Occipital lobe (tissue), 1 donor: ENCODE measurements at regions not wholly inside any gene's neighbourhood (a gene's known extent, or its start where the extent isn't known, plus 50 kb on each side); places are given as distances from the start of the nearest gene placed in this dataset.

Experiments
- DNase-seq: peaks from one replicate; lab custom pipeline; 2025; lab: John Stamatoyannopoulos, UW

DNA sequence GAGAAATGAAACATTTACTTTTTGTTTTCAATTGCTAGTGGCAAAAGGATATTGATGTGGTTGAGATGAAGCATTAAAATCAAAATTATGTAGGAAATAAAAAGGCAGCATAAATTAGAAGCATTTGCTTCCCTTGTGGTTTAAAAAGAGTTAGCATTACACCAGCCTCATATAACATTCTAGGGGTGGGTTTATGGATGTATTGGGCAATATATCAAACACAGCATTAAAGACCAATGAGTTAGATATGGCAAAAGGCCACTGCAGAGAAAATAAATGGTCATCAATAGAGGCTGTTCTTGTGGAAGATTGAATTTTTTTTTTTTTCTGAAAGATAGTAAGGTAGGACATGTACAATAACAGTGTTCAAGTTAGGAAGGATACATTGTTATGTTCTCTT lies 473.0 kb downstream of the TLR4 start:
- DNase-seq, result no peak

DNA sequence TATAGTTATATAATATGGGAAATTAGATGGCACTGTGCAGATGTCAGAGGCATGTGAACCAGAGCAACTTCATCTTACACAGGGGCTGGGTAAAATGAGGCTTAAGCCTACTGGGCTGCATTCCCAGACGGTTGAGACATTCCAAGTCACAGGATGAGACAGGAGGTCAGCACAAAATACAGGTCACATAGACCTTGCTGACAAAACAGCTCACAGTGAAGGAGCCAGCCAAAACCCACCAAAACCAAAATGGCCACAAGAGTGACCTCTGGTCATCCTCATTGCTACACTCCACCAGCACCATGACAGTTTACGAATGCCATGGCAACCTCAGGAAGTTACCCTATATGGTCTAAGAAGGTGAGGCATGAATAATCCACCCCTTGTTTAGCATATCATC lies 479.4 kb downstream of the TLR4 start:
- no peak for DNase-seq

DNA sequence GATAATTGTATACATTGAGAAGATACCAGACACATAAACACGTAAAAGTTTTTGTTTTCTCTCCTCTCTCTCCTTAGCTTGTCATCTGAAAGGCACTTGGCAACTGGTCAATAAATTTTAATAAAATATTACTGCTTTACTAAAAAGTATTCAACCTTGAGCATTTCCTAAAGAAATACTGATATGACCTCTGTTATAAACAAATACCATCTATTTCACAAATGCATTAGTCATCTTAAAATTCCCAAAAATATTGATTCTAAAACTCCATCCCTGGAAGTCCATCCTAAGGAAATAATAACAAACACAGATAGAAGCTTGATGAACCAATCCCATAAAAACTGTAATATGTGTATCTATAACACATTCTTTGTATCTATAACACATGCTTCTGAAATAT lies 483.2 kb downstream of the TLR4 start:
- DNase-seq, result no peak

- no peak for DNase-seq
These were observed 485.4 kb downstream of the TLR4 start for GRCh38 chr9:118189615-118190014.

DNA sequence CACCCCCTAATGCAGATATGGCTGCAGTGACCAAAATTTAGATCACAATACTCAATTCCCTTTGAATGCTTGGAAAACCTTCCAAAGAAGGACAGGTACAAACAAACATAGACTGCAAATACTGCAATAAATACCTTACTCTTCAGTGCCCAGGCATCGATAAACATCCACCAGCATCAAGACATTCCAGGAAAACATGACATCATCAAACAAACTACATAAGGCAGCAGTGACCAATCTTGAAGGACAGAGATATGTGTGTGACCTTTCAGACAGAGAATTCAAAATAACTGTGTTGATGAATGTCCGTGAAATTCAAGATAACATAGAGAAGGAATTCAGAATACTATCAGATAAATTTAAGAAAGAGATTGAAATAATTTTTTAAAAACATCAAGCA lies 488.6 kb downstream of the TLR4 start:
- DNase-seq, result no peak

DNA sequence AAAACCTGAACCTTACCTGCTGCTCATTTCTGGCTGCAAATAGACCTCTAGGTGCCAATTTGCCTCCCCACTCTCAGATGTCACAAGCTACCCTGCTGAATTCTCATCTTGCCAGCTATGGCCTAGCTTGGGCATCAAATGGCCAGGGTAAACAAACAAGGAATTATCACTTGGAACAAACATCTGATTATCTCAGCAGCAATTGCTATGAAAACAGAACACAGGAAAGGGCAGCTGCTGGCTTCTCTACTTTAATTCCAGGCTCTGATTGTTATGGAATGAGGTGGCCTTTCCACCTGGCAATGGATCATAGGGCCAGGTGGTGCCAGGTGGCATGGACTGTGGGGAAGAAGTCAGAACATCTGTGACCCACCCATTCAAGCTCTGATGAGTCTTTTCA lies 505.1 kb downstream of the TLR4 start:
- DNase-seq, result no peak

DNA sequence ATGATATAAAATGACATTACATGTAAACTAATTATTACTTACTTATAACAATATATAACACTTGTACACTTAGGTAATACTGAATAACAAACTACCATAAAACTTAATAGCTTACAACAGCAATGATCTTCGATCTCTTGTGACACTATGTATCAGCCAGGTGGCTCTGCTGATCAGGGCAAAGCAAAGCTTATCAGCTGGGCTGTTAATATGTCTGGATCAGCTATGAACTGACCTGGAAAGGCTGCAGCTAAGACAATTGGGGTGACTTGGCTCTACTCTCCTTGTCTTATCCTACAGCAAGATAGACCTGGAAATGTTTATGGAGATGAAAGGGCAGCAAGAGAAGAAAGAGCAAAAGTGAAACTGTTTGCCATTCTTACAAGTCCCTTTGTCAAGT lies 511.3 kb downstream of the TLR4 start:
- DNase-seq, result no peak

DNA sequence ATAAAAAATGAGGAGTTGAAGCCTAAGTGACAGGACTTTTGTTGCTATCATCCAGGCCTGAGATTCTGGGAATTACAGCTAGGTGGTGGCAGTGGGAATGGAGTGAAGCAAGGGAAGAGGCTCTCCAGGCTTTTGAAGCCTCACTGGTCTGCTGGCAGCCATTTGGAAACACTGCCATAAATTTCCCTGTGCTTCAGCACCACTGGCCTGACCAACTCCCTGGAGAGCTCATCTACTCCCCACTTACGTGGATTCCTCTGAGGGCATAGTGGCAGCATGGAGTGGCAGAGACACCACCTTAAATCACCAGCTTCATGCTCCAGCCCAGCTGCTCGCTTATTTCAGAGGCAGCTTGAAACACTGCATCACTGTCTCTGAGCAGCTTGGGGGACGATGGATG lies 518.2 kb downstream of the TLR4 start:
- no peak for DNase-seq

DNA sequence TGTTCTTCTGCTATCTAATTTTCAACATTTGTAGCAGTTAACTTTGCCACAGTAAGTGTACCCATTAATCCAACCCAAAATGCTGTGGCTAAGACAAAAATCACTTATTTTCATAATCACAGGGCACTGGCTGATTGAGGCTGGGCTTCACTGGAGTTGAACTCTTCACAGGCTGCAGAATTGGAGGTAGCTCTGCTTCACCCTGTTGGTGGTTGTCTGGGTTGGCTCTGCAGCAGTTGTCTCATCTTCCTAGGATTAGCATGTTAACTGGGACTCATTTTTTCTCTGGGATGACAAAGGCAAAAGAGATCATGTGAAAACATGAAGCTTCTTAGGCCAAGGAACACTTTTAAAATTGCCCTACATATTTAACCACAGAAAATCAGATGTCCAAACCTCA lies 518.9 kb downstream of the TLR4 start:
- no peak for DNase-seq

GRCh38 chr9:118230329-118230728 lies 526.1 kb downstream of the TLR4 start:
- DNase-seq, result no peak

DNA sequence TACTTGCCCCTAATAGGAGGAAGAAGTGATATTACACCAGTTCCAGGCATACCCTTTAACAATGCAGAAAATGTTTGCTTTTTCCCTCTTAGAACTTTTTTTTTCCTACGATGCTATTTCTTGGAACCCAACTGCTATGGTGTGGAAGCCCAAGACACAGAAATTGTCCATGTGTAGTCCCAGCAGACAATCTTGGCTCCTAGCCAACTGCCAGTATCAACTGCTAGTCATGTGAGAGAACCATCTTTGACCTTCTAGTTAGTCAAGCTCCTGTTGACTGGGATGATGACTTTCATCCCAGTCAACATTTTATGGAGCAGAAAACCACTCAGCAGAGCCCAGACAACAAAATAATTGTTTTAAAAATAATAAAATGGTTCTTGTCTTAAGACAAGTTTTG lies 532.4 kb downstream of the TLR4 start:
- no peak for DNase-seq

DNA sequence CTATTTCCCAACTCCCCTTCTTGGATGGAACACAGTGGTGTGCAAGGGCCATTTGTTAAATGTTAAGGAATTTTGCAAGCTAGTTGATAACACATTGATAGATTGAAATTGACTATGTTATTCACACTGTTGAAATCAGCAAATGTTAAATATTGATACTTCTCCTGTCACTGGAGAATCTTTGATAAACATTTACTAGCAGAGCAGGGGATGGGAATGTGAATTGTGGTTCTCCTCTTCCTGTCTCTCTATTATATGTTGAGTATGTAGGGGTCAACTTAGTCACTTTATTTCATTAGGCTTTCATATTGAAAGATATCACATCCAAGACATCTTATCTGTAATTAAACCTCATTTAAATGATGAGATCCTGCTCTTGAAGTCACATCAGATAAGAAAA lies 533.9 kb downstream of the TLR4 start:
- no peak for DNase-seq

DNA sequence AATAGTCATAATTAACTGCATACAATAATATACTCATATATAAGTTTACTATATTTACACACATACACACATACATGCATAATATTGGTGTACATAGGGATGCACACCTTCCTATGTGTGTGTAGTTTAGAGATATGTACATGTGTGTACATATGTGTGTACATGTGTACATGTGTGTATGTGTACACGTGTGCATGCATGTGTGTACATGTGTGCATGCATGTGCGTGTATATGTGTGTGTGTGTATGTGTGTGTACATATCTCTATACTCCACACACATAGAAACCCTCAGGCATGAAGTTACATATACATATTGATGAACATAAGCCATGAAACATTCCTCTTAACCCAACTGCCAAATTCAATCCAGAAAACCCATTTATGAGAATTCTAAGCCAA lies 547.8 kb downstream of the TLR4 start:
- DNase-seq, result no peak

GRCh38 chr9:118262191-118262590 lies 558.0 kb downstream of the TLR4 start:
- DNase-seq, result no peak

GRCh38 chr9:118263949-118264348 lies 559.7 kb downstream of the TLR4 start:
- no peak for DNase-seq

DNA sequence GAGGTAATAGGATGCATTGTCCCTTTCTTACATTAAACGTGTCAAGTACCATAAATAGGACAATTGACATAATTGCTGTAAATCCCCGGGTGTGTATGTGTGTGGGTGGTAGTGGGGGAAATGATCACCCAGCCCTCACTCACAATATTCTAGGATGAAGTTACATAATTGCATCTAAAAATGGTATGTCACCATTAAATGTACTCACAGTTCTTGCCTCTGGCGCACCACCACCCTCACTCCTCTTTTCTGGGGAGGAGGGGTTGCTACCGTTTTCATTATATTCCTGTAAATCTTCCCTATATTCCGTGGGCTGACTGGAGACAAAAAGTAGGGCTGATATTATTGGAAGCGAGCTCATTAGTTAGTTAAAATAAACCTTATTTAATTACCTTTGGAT lies 563.8 kb downstream of the TLR4 start:
- DNase-seq, result no peak

DNA sequence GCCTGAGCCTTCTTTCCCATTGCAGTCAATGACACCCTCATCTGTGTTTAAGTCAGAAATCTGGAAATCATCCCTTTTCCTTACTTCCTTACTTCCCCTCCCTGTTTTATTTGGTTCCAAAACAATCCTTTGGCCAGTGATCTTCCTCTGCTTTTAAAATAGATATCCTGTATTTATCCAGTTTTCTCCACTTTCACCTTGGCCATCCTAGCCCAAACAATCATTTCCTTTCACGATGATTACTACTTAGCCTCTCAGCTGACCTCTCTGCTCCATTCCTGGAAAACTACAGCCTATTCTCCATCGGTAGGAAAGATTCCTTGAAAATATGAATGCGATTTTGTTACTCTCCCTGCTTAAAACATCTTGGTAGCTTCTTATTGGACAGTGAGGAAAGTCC lies 565.4 kb downstream of the TLR4 start:
- no peak for DNase-seq

DNA sequence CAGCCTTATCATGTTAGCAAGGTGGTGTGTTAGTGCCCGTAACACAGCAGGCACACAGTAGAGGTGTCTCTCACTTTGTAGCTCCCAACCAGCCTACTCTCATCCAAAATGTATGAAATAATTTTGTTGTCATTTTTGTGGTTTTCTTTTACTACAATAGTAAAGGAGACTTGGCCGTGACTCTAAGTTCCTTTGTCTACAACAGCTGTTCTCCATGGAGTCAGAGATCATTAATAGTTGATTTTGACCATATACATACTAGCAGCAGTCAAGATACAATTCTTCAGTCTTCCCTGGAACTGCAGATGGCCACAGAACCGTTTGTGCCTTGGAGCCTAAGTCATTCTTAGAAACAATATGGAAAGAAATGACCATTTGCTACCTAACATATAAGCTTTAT lies 567.1 kb downstream of the TLR4 start:
- DNase-seq, result no peak

DNA sequence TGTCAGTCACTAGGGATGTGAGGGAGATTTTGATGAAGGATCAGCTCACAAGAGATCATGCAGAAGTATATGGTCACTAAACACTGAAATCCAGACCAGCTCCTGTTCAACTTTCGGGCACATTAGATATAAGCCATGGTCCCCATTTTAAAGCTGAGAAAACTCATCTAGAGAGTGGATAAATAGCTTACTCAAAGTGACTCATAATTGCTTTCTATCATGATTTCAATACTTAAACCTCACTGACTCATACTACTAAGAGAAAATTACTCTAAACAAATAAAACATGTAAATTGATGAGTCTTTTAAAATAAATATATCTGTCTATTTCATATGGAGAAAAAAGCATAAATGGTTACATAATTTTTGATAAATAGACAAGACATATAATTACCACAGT lies 567.7 kb downstream of the TLR4 start:
- DNase-seq, result no peak

DNA sequence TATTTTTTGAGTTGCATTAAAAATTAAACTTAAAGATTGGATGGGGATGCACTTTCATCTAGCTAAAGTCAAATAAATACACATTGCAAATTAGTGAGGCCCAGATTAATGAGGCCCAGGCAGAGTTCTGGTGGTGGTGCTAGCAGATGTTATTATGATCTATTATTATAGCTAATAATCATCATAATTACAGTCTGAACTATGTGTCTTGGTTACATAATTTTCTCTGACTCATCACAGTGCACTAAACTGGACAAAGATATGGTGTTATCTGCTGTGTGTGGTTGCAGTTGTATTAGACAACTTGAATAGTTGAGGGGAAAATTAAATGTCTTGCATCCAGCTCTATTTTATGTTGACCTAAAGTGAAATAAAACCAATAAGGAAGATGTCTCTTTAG lies 568.8 kb downstream of the TLR4 start:
- DNase-seq, result no peak

DNA sequence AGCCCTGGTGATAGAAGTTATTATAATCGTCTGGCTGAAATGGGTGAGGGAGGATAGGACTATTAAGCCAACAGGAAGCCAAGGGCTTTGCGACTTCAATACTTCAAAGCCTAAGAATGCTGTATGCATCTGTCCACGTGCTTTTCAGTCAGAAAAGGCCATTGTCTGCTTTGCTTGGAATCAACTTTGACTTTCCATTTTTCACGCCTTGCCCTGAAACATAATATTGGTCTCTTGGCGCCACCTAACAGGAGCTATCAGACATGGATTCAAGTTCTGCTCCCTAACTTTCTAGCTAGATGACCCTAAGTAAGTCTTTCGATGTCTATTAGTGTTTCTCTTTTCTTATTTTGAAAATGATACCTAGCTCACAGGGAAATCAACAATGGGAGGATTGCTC lies 572.6 kb downstream of the TLR4 start:
- DNase-seq, result no peak

DNA sequence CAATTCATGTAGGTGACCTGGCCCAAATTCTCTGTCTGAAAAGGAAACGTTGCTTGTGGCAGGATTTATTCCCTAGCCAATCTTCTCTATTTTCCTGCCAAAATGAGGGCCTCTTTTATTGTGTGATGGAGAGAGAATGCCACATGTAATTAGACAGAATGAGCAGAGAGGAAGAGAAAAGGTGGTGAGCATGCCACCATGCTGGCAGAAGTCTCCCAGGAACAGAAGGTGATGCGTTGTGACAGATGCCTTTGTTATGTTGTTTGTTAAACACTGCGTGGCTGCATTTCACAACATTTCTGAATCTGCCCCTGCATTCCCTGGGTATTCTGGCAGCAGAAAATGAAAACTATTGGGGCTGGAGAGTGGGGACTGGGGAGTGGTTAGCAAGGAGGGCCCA lies 577.6 kb downstream of the TLR4 start:
- no peak for DNase-seq

GRCh38 chr9:118283488-118283887 lies 579.3 kb downstream of the TLR4 start:
- no peak for DNase-seq

GRCh38 chr9:118290116-118290515 lies 585.9 kb downstream of the TLR4 start:
- no peak for DNase-seq

- DNase-seq, result no peak
These were observed 591.2 kb downstream of the TLR4 start for GRCh38 chr9:118295413-118295812.
